Ovary (tissue), 7 donors: ENCODE measurements at regions not wholly inside any gene's neighbourhood (a gene's known extent, or its start where the extent isn't known, plus 50 kb on each side); places are given as distances from the start of the nearest gene placed in this dataset.
"Not testable (repeated sequence)": the region's sequence is repeated elsewhere in the genome, so short reads cannot be mapped to it uniquely, and the experiment has no call there.

Experiments used
- DNase-seq, 5 donors: peaks; one replicate each; pipeline ENCODE4 v3.0.0-alpha.2; 2019 to 2020
- H3K27ac ChIP-seq, 2 donors: fragments of 200-600 bp; one replicate each; pipeline versions ENCODE4 v1.5.1 to v1.8.0; 2019 to 2022
- H3K27me3 ChIP-seq: fragments of 200-600 bp; one replicate; pipeline ENCODE4 v1.8.0; 2022
- H3K36me3 ChIP-seq: fragments of 200-600 bp; sonication (generic); one replicate; pipeline ENCODE4 v1.5.1; 2019
- H3K4me1 ChIP-seq: one replicate; pipeline ENCODE4 v1.8.1; 2013; ENCODE audit warnings: mild to moderate bottlenecking, moderate library complexity; ENCODE audit not compliant: insufficient read depth
- H3K4me3 ChIP-seq: fragments of 200-600 bp; sonication (generic); one replicate; pipeline ENCODE4 v1.5.1; 2017
- H3K9me3 ChIP-seq, 2 donors: fragments of 200-600 bp in 1 of 2; sonication (generic) in 1 of 2; one replicate each; pipeline versions ENCODE4 v1.5.1 to v1.8.1; 2013 to 2019; ENCODE audit warnings: mild to moderate bottlenecking in 1 of 2, moderate library complexity in 1 of 2
- CTCF ChIP-seq, 3 donors: fragments of 450-650 bp in 2 of 3; fragments of 200-600 bp in 1 of 3; IDR thresholded peaks; one replicate each; pipeline versions ENCODE4 v1.5.1 to v1.8.0; 2016 to 2022; ENCODE audit warnings: antibody characterized with exemption in 3 of 3, mild to moderate bottlenecking in 1 of 3
- EP300 ChIP-seq: sonication (generic); formaldehyde crosslinking; IDR thresholded peaks from one replicate; pipeline ENCODE4 v1.6.1; 2017; ENCODE audit warnings: antibody characterized with exemption
- POLR2A ChIP-seq: fragments of 450-650 bp; IDR thresholded peaks from one replicate; pipeline ENCODE4 v1.6.1; 2017; ENCODE audit warnings: antibody characterized with exemption, mild to moderate bottlenecking, moderate library complexity
- WGBS, 3 donors: extraction: QIAGEN DNeasy Blood & Tissue Kit in 1 of 3; methylation state at CpG; one replicate each; pipeline versions ENCODE4 v1.1.5 to v1.1.7; 2013 to 2017; 5-methylcytosine and 5-hydroxymethylcytosine counted together
- intact Hi-C, 4 donors: fragments of 100-400 bp; cut with DNase I; formaldehyde crosslinking; loops; one replicate each; pipeline versions ENCODE4 v1.11.0 to v1.15.1; 2022 to 2023
- donor health status: DM: no; HTN: no; CAD: no; lungs with moderate emphysema.
- donor health status: DM: no; HTN: no; CAD: no.
- donor health status: Bipolar disorder and iron deficiency.
- donor health status: DM: no; HTN: no; CAD: no.
- donor health status: DM: yes; HTN: yes; CAD: no.

GRCh38 chr11:16512899-16513241 is 156.5 kb upstream of the SOX6 start:
- Histone ChIP-seq H3K27me3 (no peaks in the 10 kb centered on the region), H3K9me3 (no peaks in the 10 kb centered on the region), H3K4me1 (no peaks in the 10 kb centered on the region), H3K4me3 (no peak overlapping the region), H3K27ac (no peak overlapping the region), H3K36me3 (no peaks in the 10 kb centered on the region)
- TF ChIP-seq POLR2A (no peak), CTCF (IDR thresholded peaks at IDR 0.05) (no peak), EP300 (no peak)
- DNase-seq: no peak
- intact Hi-C loops: no loop called here

- WGBS, 3 donors: 84 to 88% (median 85%) methylated on average over 2 of the region's 2 CpGs
- intact Hi-C loops: no loop called here
- H3K9me3 ChIP-seq: no peaks in the 10 kb centered on the region
- no peak for DNase-seq
- no peaks in the 10 kb centered on the region for H3K27me3 ChIP-seq
- no peak overlapping the region for H3K27ac ChIP-seq
- no peak overlapping the region for H3K4me3 ChIP-seq
- TF ChIP-seq POLR2A (no peak), CTCF (IDR thresholded peaks at IDR 0.05) (no peak), EP300 (no peak)
- no peaks in the 10 kb centered on the region for H3K4me1 ChIP-seq
- H3K36me3 ChIP-seq: no peaks in the 10 kb centered on the region
These were observed 156.0 kb upstream of the SOX6 start for GRCh38 chr11:16512198-16512898.

GRCh38 chr11:16511116-16512114 is 155.1 kb upstream of the SOX6 start:
- 50 to 70% (median 51%) methylated on average over 2 of the region's 2 CpGs for WGBS, 3 donors
- Histone ChIP-seq H3K27me3 (no peaks in the 10 kb centered on the region), H3K4me1 (no peaks in the 10 kb centered on the region), H3K36me3 (no peaks in the 10 kb centered on the region), H3K9me3 (no peaks in the 10 kb centered on the region), H3K27ac (no peak overlapping the region), H3K4me3 (no peak overlapping the region)
- TF ChIP-seq POLR2A: no peak
- no peak for TF ChIP-seq EP300
- TF ChIP-seq CTCF (IDR thresholded peaks at IDR 0.05): no peak
- intact Hi-C loops: no loop called here
- no peak for DNase-seq

- Histone ChIP-seq H3K27ac (no peak overlapping the region), H3K4me3 (no peak overlapping the region), H3K36me3 (no peaks in the 10 kb centered on the region), H3K9me3 (no peaks in the 10 kb centered on the region), H3K27me3 (no peaks in the 10 kb centered on the region), H3K4me1 (no peaks in the 10 kb centered on the region)
- TF ChIP-seq EP300: no peak
- TF ChIP-seq CTCF (IDR thresholded peaks at IDR 0.05): no peak
- no peak for TF ChIP-seq POLR2A
- WGBS, 3 donors: 86 to 100% (median 88%) methylated on average over 1 of the region's 1 CpG
- intact Hi-C loops: no loop called here
- no peak for DNase-seq
These were observed 149.1 kb upstream of the SOX6 start for GRCh38 chr11:16505481-16505880.

GRCh38 chr11:16503891-16504290 is 147.5 kb upstream of the SOX6 start:
- H3K27ac ChIP-seq, DNase-seq, H3K4me1 ChIP-seq, intact Hi-C loops, H3K27me3 ChIP-seq, H3K36me3 ChIP-seq, H3K9me3 ChIP-seq, H3K4me3 ChIP-seq: not testable (repeated sequence)
- 91 to 100% (median 94%) methylated on average over 2 of the region's 2 CpGs for WGBS, 3 donors
